ENCODE measurements at regions not wholly inside any gene's neighbourhood (a gene's known extent, or its start where the extent isn't known, plus 50 kb on each side); places are given as distances from the start of the nearest gene placed in this dataset.

DNA sequence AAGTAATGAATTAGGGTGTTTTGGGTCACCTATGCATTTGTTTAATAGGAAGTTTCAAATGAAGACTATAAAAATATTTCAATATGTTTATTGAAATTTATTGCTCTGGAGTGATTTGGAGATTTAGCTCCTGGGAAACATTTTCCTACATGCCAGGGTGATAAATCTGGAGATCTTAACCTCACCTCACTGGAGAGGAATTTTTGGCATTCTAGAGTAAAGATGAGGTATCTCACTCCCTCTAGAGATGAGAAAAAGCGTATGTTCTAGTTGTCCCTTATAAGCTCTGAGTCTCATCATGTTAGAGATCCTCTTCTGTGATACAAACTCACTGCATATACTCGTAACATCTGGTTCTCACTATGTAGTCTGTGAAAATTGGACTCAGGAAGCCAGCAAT, 219.0 kb downstream of the KLHL4 start:
- intact Hi-C loops (cut with DNase I; ENCODE audit: low total_unique reads): no loop called here
- Histone ChIP-seq H3K4me3 (no peak overlapping the region), H3K27ac (no peak overlapping the region), H3K36me3 (no peaks in the 10 kb centered on the region), H3K4me1 (no peaks in the 10 kb centered on the region), H3K27me3 (no peaks in the 10 kb centered on the region), H3K9me3 (no peaks in the 10 kb centered on the region)
- in situ Hi-C loops (cut with MboI; ENCODE audit: low pct_ligation_motif_present in 1 of 4, low pct_unique_long_range_greater_than_20kb in 1 of 4, low sequenced_read_pairs in 3 of 4): no loop called here
- 71% methylated on average over 2 of the region's 2 CpGs; no CpG with 5 or more reads in 1 of the 2 donors for WGBS, 2 donors (ENCODE audit: low coverage in 1 of 2)
- DNase-seq: no peak
- TF ChIP-seq EP300 (IDR thresholded peaks at IDR 0.05; ENCODE audit: low read depth) (no peak), POLR2A (IDR thresholded peaks at IDR 0.05) (no peak), CTCF (IDR thresholded peaks at IDR 0.05) (no peak), POLR2AphosphoS5 (IDR thresholded peaks at IDR 0.05) (no peak)

GRCh38 chrX:87744391-87744790, 226.8 kb downstream of the KLHL4 start:
- no peaks in the 10 kb centered on the region for H3K36me3 ChIP-seq
- no peaks in the 10 kb centered on the region for H3K4me1 ChIP-seq
- H3K27ac ChIP-seq: no peak overlapping the region
- in situ Hi-C loops (cut with MboI; ENCODE audit: low pct_ligation_motif_present in 1 of 4, low pct_unique_long_range_greater_than_20kb in 1 of 4, low sequenced_read_pairs in 3 of 4): no loop called here
- WGBS, 2 donors (ENCODE audit: low coverage in 1 of 2): 59 to 63% methylated on average over 1 of the region's 1 CpG
- TF ChIP-seq CTCF (IDR thresholded peaks at IDR 0.05) (no peak), POLR2AphosphoS5 (IDR thresholded peaks at IDR 0.05) (no peak), EP300 (IDR thresholded peaks at IDR 0.05; ENCODE audit: low read depth) (no peak), POLR2A (IDR thresholded peaks at IDR 0.05) (no peak)
- intact Hi-C loops (cut with DNase I; ENCODE audit: low total_unique reads): no loop called here
- H3K9me3 ChIP-seq: no peaks in the 10 kb centered on the region
- no peaks in the 10 kb centered on the region for H3K27me3 ChIP-seq
- no peak for DNase-seq
- H3K4me3 ChIP-seq: no peak overlapping the region

GRCh38 chrX:87755493-87755892, 237.9 kb downstream of the KLHL4 start:
- in situ Hi-C loops (cut with MboI; ENCODE audit: low pct_ligation_motif_present in 1 of 4, low pct_unique_long_range_greater_than_20kb in 1 of 4, low sequenced_read_pairs in 3 of 4) (no loop called here), intact Hi-C loops (cut with DNase I; ENCODE audit: low total_unique reads) (no loop called here)

DNA sequence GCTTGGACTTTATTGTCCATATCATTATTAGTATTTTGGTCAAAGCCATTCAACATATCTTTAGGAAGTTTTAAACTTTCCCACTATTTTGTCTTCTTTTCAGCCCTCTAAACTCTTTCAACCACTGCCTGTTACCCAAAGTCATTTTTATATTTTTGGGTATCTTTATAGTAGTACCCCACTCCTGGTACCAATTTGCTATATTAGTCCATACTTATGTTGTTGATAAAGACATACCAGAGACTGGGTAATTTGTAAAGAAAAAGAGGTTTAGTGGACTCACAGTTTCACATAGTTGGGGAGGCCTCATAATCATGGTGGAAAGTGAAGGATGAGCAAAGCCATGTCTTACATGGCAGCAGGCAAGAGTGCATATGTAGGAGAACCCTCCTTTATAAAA, 271.4 kb downstream of the KLHL4 start:
- H3K36me3 ChIP-seq: no peaks in the 10 kb centered on the region
- TF ChIP-seq POLR2A (IDR thresholded peaks at IDR 0.05) (no peak), EP300 (IDR thresholded peaks at IDR 0.05; ENCODE audit: low read depth) (no peak)
- H3K27ac ChIP-seq: no peak overlapping the region
- H3K4me1 ChIP-seq: no peaks in the 10 kb centered on the region
- intact Hi-C loops (cut with DNase I; ENCODE audit: low total_unique reads) (no loop called here), in situ Hi-C loops (cut with MboI; ENCODE audit: low pct_ligation_motif_present in 1 of 4, low pct_unique_long_range_greater_than_20kb in 1 of 4, low sequenced_read_pairs in 3 of 4) (no loop called here)
- H3K9me3 ChIP-seq: no peaks in the 10 kb centered on the region
- H3K4me3 ChIP-seq: no peak overlapping the region
- DNase-seq: no peak
- H3K27me3 ChIP-seq: no peaks in the 10 kb centered on the region

More at GRCh38 chrX:87755493-87755892, 237.9 kb downstream of the KLHL4 start:
- H3K36me3 ChIP-seq: no peaks in the 10 kb centered on the region
- TF ChIP-seq POLR2A (IDR thresholded peaks at IDR 0.05) (no peak), EP300 (IDR thresholded peaks at IDR 0.05; ENCODE audit: low read depth) (no peak), CTCF (IDR thresholded peaks at IDR 0.05) (no peak)
- DNase-seq: no peak
- no peaks in the 10 kb centered on the region for H3K27me3 ChIP-seq
- H3K9me3 ChIP-seq: no peaks in the 10 kb centered on the region
- no peak overlapping the region for H3K4me3 ChIP-seq
- 62 to 68% methylated on average over 4 to 5 of the region's 5 CpGs for WGBS, 2 donors (ENCODE audit: low coverage in 1 of 2)
- H3K4me1 ChIP-seq: no peaks in the 10 kb centered on the region
- H3K27ac ChIP-seq: no peak overlapping the region

DNA sequence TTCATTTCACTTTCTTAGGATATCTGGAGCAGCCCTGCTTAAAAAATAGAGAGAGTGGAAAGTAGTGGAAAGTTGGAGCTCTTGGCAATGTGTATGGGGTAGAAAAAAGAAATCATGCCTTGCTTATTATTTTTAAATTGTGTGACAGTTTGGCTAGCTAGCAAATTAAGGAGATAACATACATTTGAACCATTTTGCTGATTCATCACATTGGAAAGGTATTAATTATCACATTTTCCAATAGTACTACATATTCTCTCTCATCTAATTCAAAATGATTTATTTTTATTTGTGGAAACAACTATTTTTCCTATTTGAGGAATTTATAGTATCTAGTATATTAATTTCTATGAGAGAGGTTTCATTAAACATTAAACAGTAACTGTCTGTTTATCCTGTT, 280.4 kb downstream of the KLHL4 start:
- intact Hi-C loops (cut with DNase I; ENCODE audit: low total_unique reads) (no loop called here), in situ Hi-C loops (cut with MboI; ENCODE audit: low pct_ligation_motif_present in 1 of 4, low pct_unique_long_range_greater_than_20kb in 1 of 4, low sequenced_read_pairs in 3 of 4) (no loop called here)
- no peak for TF ChIP-seq EP300 (IDR thresholded peaks at IDR 0.05; ENCODE audit: low read depth)
- no peak for TF ChIP-seq POLR2A (IDR thresholded peaks at IDR 0.05)
- no peak for TF ChIP-seq POLR2AphosphoS5 (IDR thresholded peaks at IDR 0.05)
- TF ChIP-seq CTCF (IDR thresholded peaks at IDR 0.05): no peak
- no peak for DNase-seq
- Histone ChIP-seq H3K9me3 (no peaks in the 10 kb centered on the region), H3K27ac (no peak overlapping the region), H3K4me1 (no peaks in the 10 kb centered on the region), H3K27me3 (no peaks in the 10 kb centered on the region), H3K4me3 (no peak overlapping the region), H3K36me3 (no peaks in the 10 kb centered on the region)
